IMR-90 (cell line): ENCODE measurements at regions not wholly inside any gene's neighbourhood (a gene's known extent, or its start where the extent isn't known, plus 50 kb on each side); places are given as distances from the start of the nearest gene placed in this dataset.

Experiments used
- POLR2A ChIP-seq: IDR thresholded peaks from 2 replicates; pipeline ENCODE4 v1.6.1; 2012; ENCODE audit warnings: mild to moderate bottlenecking, low read depth, low read length
- RCOR1 ChIP-seq: IDR thresholded peaks from 2 replicates; pipeline ENCODE4 v1.6.1; 2012; ENCODE audit warnings: mild to moderate bottlenecking, low read length, improper control_type of control experiment; ENCODE audit not compliant: insufficient replicate concordance
- TF ChIP-seq, protein P1 (sequence below): conservative IDR thresholded peaks from 2 replicates; pipeline ENCODE4 v1.5.1; 2012; ENCODE audit warnings: mild to moderate bottlenecking, low read depth, low read length, improper control_type of control experiment

DNA sequence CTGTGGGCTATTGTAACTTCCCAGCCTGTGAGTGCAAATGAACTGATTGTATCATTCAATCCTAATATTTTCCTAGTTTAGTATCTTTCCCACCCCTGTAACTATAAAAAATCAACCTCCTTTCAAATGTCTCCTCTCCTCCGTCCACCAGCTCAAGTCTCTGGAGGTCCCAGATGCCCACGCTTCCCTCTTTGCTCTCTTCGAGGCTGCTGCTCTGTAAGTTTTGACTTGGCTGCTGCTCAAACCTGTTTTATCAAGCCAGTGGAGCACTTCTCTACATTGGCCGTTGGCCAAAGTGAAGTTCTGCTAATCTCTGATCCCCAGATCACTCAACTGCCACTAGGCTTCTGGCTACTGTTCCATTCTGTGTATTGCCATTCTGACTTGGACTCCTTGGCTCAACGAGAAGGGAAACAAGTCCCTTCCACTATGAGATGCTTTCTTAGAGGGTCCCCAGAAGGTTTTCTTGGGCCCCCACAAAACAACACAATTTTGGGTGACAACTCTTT is 60.7 kb upstream of the RAPGEF2 start:
- TF ChIP-seq POLR2A (no peak), RCOR1 (no peak)
- TF ChIP-seq, protein P1, sequence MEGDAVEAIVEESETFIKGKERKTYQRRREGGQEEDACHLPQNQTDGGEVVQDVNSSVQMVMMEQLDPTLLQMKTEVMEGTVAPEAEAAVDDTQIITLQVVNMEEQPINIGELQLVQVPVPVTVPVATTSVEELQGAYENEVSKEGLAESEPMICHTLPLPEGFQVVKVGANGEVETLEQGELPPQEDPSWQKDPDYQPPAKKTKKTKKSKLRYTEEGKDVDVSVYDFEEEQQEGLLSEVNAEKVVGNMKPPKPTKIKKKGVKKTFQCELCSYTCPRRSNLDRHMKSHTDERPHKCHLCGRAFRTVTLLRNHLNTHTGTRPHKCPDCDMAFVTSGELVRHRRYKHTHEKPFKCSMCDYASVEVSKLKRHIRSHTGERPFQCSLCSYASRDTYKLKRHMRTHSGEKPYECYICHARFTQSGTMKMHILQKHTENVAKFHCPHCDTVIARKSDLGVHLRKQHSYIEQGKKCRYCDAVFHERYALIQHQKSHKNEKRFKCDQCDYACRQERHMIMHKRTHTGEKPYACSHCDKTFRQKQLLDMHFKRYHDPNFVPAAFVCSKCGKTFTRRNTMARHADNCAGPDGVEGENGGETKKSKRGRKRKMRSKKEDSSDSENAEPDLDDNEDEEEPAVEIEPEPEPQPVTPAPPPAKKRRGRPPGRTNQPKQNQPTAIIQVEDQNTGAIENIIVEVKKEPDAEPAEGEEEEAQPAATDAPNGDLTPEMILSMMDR, result no peak
